Stomach (tissue), 4 donors: ENCODE measurements at regions not wholly inside any gene's neighbourhood (a gene's known extent, or its start where the extent isn't known, plus 50 kb on each side); places are given as distances from the start of the nearest gene placed in this dataset.

Experiments used
- CTCF ChIP-seq, 7 experiments: fragments of 450-650 bp in 4 of 7; fragments of 200-600 bp in 3 of 7; sonication (generic) in 3 of 7; IDR thresholded peaks; one replicate each; pipeline ENCODE4 v1.5.1; 2016 to 2019; ENCODE audit warnings: antibody characterized with exemption in 7 of 7, control low read depth in 2 of 7, mild to moderate bottlenecking in 1 of 7
- POLR2AphosphoS5 ChIP-seq, 3 donors: sonication (generic); formaldehyde crosslinking; IDR thresholded peaks; one replicate each; pipeline ENCODE4 v1.6.1; 2016; ENCODE audit warnings: antibody characterized with exemption in 3 of 3

GRCh38 chr12:124650912-124651311 is 83.5 kb upstream of the NCOR2 start:
- TF ChIP-seq CTCF (IDR thresholded peaks at IDR 0.05) (no peak), POLR2AphosphoS5 (IDR thresholded peaks at IDR 0.05) (no peak)
